GM13977 (cell line): ENCODE measurements at regions not wholly inside any gene's neighbourhood (a gene's known extent, or its start where the extent isn't known, plus 50 kb on each side); places are given as distances from the start of the nearest gene placed in this dataset.
"Not testable (repeated sequence)": the region's sequence is repeated elsewhere in the genome, so short reads cannot be mapped to it uniquely, and the experiment has no call there.

Source experiments
- DNase-seq: peaks from one replicate; pipeline ENCODE4 v3.0.0; 2012; ENCODE audit warnings: low spot score
- in situ Hi-C: fragments of 300-500 bp; cut with MboI; formaldehyde crosslinking; loops from one replicate; pipeline ENCODE4 v1.12.0; 2022; ENCODE audit warnings: low sequenced_read_pairs, low pct_unique_long_range_greater_than_20kb, mixed read lengths, inconsistent platforms; ENCODE audit not compliant: unreplicated experiment
- TF ChIP-seq, protein P1 (sequence below): IDR thresholded peaks from 2 replicates; pipeline ENCODE4 v1.5.1; 2012; ENCODE audit warnings: mild to moderate bottlenecking, control low read depth; ENCODE audit not compliant: insufficient read depth; ENCODE audit errors: extremely low read depth, missing control alignments

DNA sequence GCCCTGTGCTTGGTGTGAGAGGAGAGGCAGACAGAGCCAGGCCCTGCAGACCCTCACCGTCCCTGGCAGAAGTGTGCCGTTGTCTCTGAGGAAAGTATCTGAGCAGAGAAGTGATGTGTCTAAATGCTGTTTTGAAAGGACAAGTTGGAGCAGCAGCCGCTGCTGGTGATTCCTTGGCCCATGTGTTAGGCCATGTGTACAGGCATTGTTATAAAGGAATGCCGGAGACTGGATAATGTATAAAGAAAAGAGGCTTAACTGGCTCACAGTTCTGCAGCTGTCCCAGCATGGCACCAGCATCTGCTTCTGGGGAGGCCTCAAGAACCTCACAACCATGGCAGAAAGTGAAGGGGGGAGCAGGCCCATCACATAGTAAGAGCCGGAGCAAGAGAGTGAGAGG, 334.6 kb upstream of the ATP10A start:
- in situ Hi-C loops, result no loop called here
- DNase-seq, result no peak
- TF ChIP-seq, protein P1, sequence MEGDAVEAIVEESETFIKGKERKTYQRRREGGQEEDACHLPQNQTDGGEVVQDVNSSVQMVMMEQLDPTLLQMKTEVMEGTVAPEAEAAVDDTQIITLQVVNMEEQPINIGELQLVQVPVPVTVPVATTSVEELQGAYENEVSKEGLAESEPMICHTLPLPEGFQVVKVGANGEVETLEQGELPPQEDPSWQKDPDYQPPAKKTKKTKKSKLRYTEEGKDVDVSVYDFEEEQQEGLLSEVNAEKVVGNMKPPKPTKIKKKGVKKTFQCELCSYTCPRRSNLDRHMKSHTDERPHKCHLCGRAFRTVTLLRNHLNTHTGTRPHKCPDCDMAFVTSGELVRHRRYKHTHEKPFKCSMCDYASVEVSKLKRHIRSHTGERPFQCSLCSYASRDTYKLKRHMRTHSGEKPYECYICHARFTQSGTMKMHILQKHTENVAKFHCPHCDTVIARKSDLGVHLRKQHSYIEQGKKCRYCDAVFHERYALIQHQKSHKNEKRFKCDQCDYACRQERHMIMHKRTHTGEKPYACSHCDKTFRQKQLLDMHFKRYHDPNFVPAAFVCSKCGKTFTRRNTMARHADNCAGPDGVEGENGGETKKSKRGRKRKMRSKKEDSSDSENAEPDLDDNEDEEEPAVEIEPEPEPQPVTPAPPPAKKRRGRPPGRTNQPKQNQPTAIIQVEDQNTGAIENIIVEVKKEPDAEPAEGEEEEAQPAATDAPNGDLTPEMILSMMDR, result no peak

DNA sequence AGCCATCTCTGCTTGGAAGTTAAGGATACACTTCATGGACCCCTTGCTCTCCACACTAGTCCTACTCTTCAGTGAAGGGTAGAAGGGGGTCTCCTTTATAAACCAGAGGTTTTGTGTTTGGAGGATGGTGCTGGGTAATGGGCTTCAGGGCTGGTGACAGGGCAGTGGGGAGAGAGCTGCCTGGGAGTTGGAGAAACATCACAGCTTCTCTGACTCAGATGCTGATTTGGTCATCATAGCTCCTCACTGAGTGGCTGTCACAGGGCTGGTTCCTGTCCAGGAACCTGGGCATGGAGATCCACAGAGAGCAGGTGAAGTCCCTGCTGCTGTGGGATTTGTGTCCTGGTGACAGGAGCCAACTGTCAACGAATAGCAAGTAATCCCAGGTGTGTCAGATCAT, 333.9 kb upstream of the ATP10A start:
- no peak for DNase-seq

DNA sequence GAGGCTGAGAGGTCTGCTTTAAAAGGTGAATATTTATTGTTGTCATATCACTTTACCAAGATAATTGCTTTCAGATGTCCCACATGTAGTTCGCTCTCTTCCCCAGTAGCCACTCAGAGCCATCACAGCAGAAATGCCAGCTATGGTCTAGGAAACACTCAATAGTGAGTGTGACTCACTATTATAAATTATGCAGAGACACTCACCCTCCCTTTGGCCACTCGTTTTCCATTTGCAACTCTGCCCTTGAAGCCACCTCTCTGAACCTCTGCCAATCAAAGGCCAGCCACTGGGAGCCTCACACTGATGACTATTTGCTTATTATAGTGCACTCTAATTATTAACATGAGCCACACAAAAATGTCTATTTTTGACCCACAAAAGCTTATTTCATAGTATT, 328.1 kb upstream of the ATP10A start:
- in situ Hi-C loops, result no loop called here

More for the DNA sequence above, 333.9 kb upstream of the ATP10A start:
- in situ Hi-C loops, result no loop called here
- TF ChIP-seq, protein P1, result no peak

DNA sequence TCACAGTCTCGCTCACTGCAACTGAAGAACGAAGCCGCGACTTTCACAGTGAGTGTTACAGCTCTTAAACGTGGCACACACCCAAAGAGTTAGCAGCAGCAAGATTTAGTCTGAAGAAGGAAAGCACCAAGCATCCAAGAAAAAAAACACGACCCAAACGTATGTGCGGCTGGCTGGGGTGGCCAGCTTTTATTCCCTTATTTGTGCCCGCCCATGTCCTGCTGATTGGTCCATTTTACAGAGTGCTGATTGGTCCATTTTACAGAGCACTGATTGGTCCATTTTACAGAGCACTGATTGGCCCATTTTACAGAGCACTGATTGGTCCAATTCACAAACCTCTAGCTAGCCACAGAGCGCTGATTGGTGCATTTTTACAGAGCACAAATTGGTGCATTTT, 323.0 kb upstream of the ATP10A start:
- DNase-seq, in situ Hi-C loops: not testable (repeated sequence)

More for the DNA sequence above, 328.1 kb upstream of the ATP10A start:
- DNase-seq, result no peak
- TF ChIP-seq, protein P1, result no peak

DNA sequence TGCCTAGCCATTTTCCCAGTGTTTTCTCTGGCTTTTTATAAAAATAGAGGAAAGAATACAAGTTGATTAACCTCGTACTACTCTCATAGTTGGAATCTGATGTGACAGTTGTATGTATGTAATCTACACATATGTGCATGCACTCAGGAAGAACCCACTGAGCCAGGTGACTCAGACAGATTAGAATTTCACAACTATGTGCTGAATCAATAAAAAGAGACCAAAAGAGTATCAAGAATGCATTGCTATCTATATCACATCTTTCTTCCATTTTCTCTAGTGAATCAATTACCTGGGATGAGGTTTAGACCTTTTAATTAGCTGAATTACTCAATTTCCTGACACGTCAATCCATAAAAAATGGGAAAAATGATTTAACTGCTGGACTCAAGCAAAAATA, 319.3 kb upstream of the ATP10A start:
- in situ Hi-C loops, result no loop called here

GRCh38 chr15:26179906-26180305, 316.8 kb upstream of the ATP10A start:
- TF ChIP-seq, protein P1, result no peak
- DNase-seq, result no peak
- in situ Hi-C loops, result no loop called here

More for the DNA sequence above, 319.3 kb upstream of the ATP10A start:
- TF ChIP-seq, protein P1, result no peak
- DNase-seq, result no peak

DNA sequence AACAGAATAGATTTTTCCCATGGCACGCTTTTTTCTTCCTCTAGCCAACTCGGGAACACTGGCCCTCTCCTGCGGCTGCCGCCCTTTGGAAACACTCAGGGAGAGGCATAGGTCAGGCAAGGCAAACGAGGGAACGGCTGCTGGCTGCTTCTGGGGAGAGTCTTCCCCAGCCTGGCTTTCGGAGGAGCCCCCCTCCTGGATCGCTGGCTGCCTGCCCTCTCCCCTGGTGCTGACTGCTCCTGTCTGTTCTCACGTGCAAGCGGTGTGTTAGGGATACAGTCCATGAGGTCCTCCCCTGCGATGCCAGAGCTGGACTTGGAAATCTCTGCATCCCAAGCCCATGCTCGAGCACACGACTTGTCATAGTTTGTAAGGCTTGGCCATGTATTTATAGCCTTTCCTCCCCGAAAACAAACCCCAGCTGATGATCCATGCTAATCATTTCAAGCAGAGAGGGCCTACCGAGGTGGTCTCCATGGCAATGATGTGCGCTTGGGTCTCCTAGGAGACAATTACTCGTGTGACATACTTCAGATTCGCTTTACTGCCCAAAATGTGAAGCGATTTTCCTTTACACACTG, 315.6 kb upstream of the ATP10A start:
- TF ChIP-seq, protein P1, result no peak
- DNase-seq, result no peak
- in situ Hi-C loops, result no loop called here
